ENCODE measurements at regions not wholly inside any gene's neighbourhood (a gene's known extent, or its start where the extent isn't known, plus 50 kb on each side); places are given as distances from the start of the nearest gene placed in this dataset.

- no peak for TF ChIP-seq CTCF (IDR thresholded peaks at IDR 0.05)
These were observed 1751.3 kb upstream of the WWC1 start for GRCh38 chr5:166540156-166540555.

GRCh38 chr5:166551384-166551783 is 1740.1 kb upstream of the WWC1 start:
- TF ChIP-seq CTCF (IDR thresholded peaks at IDR 0.05), result no peak

- no peak for TF ChIP-seq CTCF (IDR thresholded peaks at IDR 0.05)
These were observed 1737.7 kb upstream of the WWC1 start for GRCh38 chr5:166553778-166554177.

GRCh38 chr5:166561759-166562158 is 1729.7 kb upstream of the WWC1 start:
- no peak for TF ChIP-seq CTCF (IDR thresholded peaks at IDR 0.05)

- no peak for TF ChIP-seq CTCF (IDR thresholded peaks at IDR 0.05)
These were observed 1729.2 kb upstream of the WWC1 start for GRCh38 chr5:166562246-166562645.

- no peak for TF ChIP-seq CTCF (IDR thresholded peaks at IDR 0.05)
These were observed 1724.7 kb upstream of the WWC1 start for GRCh38 chr5:166566725-166567124.

- TF ChIP-seq CTCF (IDR thresholded peaks at IDR 0.05), result no peak
These were observed 1720.6 kb upstream of the WWC1 start for GRCh38 chr5:166570865-166571264.

GRCh38 chr5:166571668-166572067 is 1719.8 kb upstream of the WWC1 start:
- TF ChIP-seq CTCF (IDR thresholded peaks at IDR 0.05), result no peak

Data from LNCAP (cell line).